Loucy (cell line): ENCODE measurements at regions not wholly inside any gene's neighbourhood (a gene's known extent, or its start where the extent isn't known, plus 50 kb on each side); places are given as distances from the start of the nearest gene placed in this dataset.

ENCODE experiments used
- H2AFZ ChIP-seq: fragments of 200-600 bp; sonication (generic); 2 replicates; pipeline ENCODE4 v1.6.0; 2016; ENCODE audit warnings: antibody characterized with exemption, mild to moderate bottlenecking, low read length, moderate library complexity
- H3F3A ChIP-seq: fragments of 200-600 bp; 2 replicates; pipeline ENCODE4 v1.6.0; 2016; ENCODE audit warnings: antibody characterized with exemption, low read depth, mild to moderate bottlenecking
- H3K27me3 ChIP-seq: fragments of 200-600 bp; sonication (generic); 2 replicates; pipeline ENCODE4 v1.6.1; 2014; ENCODE audit warnings: low read length, mild to moderate bottlenecking; ENCODE audit not compliant: insufficient read depth, poor library complexity, severe bottlenecking
- H3K36me3 ChIP-seq: fragments of 200-600 bp; sonication (generic); 2 replicates; pipeline ENCODE4 v1.6.1; 2016; ENCODE audit warnings: low read length; ENCODE audit not compliant: insufficient read depth
- H3K4me1 ChIP-seq: fragments of 200-600 bp; sonication (generic); 2 replicates; pipeline ENCODE4 v1.5.1; 2014; ENCODE audit warnings: low read length, mild to moderate bottlenecking; ENCODE audit not compliant: insufficient read depth, poor library complexity, severe bottlenecking
- H3K4me2 ChIP-seq: fragments of 200-600 bp; sonication (generic); 2 replicates; pipeline ENCODE4 v1.6.0; 2014; ENCODE audit warnings: antibody characterized with exemption, low read length, low read depth, mild to moderate bottlenecking; ENCODE audit not compliant: poor library complexity, severe bottlenecking
- H3K4me3 ChIP-seq: fragments of 200-600 bp; sonication (generic); 2 replicates; pipeline ENCODE4 v1.5.1; 2014; ENCODE audit warnings: low read length, mild to moderate bottlenecking, mixed read lengths; ENCODE audit not compliant: poor library complexity, severe bottlenecking
- H3K79me2 ChIP-seq: fragments of 200-600 bp; sonication (generic); 2 replicates; pipeline ENCODE4 v1.6.1; 2014; ENCODE audit warnings: low read length; ENCODE audit not compliant: insufficient read depth
- H3K9ac ChIP-seq: fragments of 200-600 bp; sonication (generic); 2 replicates; pipeline ENCODE4 v1.6.0; 2014; ENCODE audit warnings: mild to moderate bottlenecking, low read depth, low read length, moderate library complexity; ENCODE audit not compliant: poor library complexity, severe bottlenecking
- H3K9me2 ChIP-seq: fragments of 200-600 bp; sonication (generic); replicated peaks from 2 replicates; pipeline ENCODE4 v1.6.1; 2016; ENCODE audit warnings: low read depth, low read length, mixed read lengths
- H3K9me3 ChIP-seq: fragments of 200-600 bp; sonication (generic); 2 replicates; pipeline ENCODE4 v1.6.1; 2014; ENCODE audit warnings: mild to moderate bottlenecking, antibody characterized with exemption, low read length, low read depth; ENCODE audit not compliant: insufficient read depth
- H4K20me1 ChIP-seq: fragments of 200-600 bp; sonication (generic); 2 replicates; pipeline ENCODE4 v1.6.0; 2014; ENCODE audit warnings: antibody characterized with exemption, low read length, mild to moderate bottlenecking; ENCODE audit not compliant: insufficient read depth, poor library complexity, severe bottlenecking
- CTCF ChIP-seq: fragments of 200-600 bp; sonication (generic); conservative IDR thresholded peaks from 2 replicates; pipeline ENCODE4 v1.5.1; 2014; ENCODE audit warnings: mild to moderate bottlenecking, antibody characterized with exemption, low read length
- EZH2phosphoT487 ChIP-seq: fragments of 200-600 bp; IDR thresholded peaks from 2 replicates; pipeline ENCODE4 v1.6.1; 2018; ENCODE audit warnings: antibody characterized with exemption, mild to moderate bottlenecking, moderate library complexity, borderline replicate concordance

DNA sequence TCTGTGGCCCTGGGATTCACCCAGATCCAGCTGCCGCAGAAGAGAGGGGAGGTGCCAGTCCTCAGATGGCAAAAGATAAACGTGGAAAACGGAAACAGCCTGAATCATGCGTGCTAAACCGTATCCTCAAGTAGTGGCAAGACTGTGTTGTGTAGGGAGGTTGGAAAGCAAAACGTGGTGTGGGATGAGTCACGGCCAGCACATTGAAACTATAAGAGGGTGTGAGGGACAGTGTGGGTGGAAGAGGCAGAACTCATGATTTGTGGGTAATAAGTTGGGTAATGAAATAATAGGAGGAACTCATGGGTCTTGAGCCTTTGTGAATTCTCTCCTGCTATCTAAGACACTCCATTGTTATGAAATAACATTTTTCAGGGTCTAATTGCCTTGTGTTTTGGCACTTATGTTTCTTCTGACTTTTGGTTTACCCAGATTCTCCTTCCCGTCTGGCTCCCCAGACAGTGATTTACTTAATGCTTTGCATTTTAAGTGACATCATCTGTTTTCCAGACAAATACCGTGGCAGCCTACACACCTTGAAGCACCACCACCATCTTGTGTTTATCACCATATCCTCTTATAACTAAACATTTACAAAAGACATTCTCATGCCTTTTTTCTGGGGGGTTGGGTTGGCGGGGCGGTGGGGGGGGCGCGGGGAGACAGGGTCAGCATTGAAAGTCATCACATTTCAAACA, 62.3 kb upstream of the PTCSC3 start:
- Histone ChIP-seq H3K27me3 (no peaks in the 10 kb centered on the region), H3K36me3 (no peaks in the 10 kb centered on the region), H2AFZ (no peak overlapping the region), H3K4me3 (no peak overlapping the region), H3K9ac (no peak overlapping the region), H3K4me2 (no peak overlapping the region), H3F3A (no peaks in the 10 kb centered on the region), H3K9me2 (no peaks in the 10 kb centered on the region), H4K20me1 (no peaks in the 10 kb centered on the region), H3K4me1 (no peaks in the 10 kb centered on the region), H3K79me2 (no peaks in the 10 kb centered on the region), H3K9me3 (no peaks in the 10 kb centered on the region)
- TF ChIP-seq EZH2phosphoT487 (no peak), CTCF (no peak)

- Histone ChIP-seq H3K4me3 (no peak overlapping the region), H3K9me2 (no peaks in the 10 kb centered on the region), H3K27me3 (no peaks in the 10 kb centered on the region), H3F3A (no peaks in the 10 kb centered on the region), H3K9ac (no peak overlapping the region), H4K20me1 (no peaks in the 10 kb centered on the region), H2AFZ (no peak overlapping the region), H3K4me2 (no peak overlapping the region), H3K79me2 (no peaks in the 10 kb centered on the region), H3K36me3 (no peaks in the 10 kb centered on the region), H3K9me3 (no peaks in the 10 kb centered on the region), H3K4me1 (no peaks in the 10 kb centered on the region)
- TF ChIP-seq CTCF (no peak), EZH2phosphoT487 (no peak)
Measured at GRCh38 chr14:36233217-36233616, 56.7 kb upstream of the PTCSC3 start.

DNA sequence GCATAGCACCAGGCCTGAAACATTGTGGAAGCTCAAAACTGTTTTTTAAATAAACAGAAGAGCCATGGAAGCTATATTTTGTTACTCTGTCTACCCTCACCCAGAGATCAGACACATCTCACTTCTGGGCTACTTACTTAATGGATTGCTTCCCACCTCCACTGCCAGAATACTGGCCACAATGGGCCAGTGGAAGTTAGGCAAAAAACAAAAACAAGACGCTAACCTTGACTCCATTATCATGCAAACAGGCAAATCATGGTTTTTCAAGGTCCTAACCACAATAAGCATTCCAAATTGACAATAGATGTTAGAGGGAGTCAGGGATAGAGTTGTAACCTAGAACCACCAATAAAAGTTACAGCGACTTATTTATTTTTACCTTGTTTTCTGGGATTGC, 52.7 kb upstream of the PTCSC3 start:
- H2AFZ ChIP-seq: no peak overlapping the region
- H3K9me3 ChIP-seq: no peaks in the 10 kb centered on the region
- TF ChIP-seq EZH2phosphoT487: no peak
- TF ChIP-seq CTCF: no peak
- H3K4me1 ChIP-seq: no peaks in the 10 kb centered on the region
- H3F3A ChIP-seq: no peaks in the 10 kb centered on the region
- no peaks in the 10 kb centered on the region for H3K27me3 ChIP-seq
- no peaks in the 10 kb centered on the region for H3K36me3 ChIP-seq
- no peaks in the 10 kb centered on the region for H3K79me2 ChIP-seq
- H3K9me2 ChIP-seq: no peaks in the 10 kb centered on the region
- H4K20me1 ChIP-seq: no peaks in the 10 kb centered on the region
- H3K4me2 ChIP-seq: no peak overlapping the region
- no peak overlapping the region for H3K9ac ChIP-seq
- H3K4me3 ChIP-seq: no peak overlapping the region
